Sigmoid colon (tissue), 4 donors: ENCODE measurements at regions not wholly inside any gene's neighbourhood (a gene's known extent, or its start where the extent isn't known, plus 50 kb on each side); places are given as distances from the start of the nearest gene placed in this dataset.

Source experiments
- CTCF ChIP-seq, 4 experiments: fragments of 450-650 bp in 3 of 4; fragments of 200-600 bp in 1 of 4; IDR thresholded peaks; one replicate each; pipeline ENCODE4 v1.5.1; 2016 to 2019; ENCODE audit warnings: antibody characterized with exemption in 4 of 4, mild to moderate bottlenecking in 3 of 4, moderate library complexity in 2 of 4
- EP300 ChIP-seq, 4 donors: sonication (generic); formaldehyde crosslinking; IDR thresholded peaks; one replicate each; pipeline ENCODE4 v1.6.1; 2017; ENCODE audit warnings: antibody characterized with exemption in 4 of 4
- POLR2A ChIP-seq, 2 donors: fragments of 450-650 bp; IDR thresholded peaks; one replicate each; pipeline ENCODE4 v1.6.1; 2016; ENCODE audit warnings: antibody characterized with exemption in 2 of 2, mild to moderate bottlenecking in 2 of 2, moderate library complexity in 2 of 2
- POLR2AphosphoS5 ChIP-seq, 4 donors: sonication (generic); formaldehyde crosslinking; IDR thresholded peaks; one replicate each; pipeline ENCODE4 v1.6.1; 2017; ENCODE audit warnings: antibody characterized with exemption in 4 of 4

GRCh38 chr5:159610966-159611579 is 280.8 kb upstream of the IL12B start:
- TF ChIP-seq CTCF (IDR thresholded peaks at IDR 0.05): no peak
- no peak for TF ChIP-seq POLR2A (IDR thresholded peaks at IDR 0.05)
- no peak for TF ChIP-seq POLR2AphosphoS5 (IDR thresholded peaks at IDR 0.05)
- no peak for TF ChIP-seq EP300 (IDR thresholded peaks at IDR 0.05)
